ENCODE measurements at regions not wholly inside any gene's neighbourhood (a gene's known extent, or its start where the extent isn't known, plus 50 kb on each side); places are given as distances from the start of the nearest gene placed in this dataset.

- Histone ChIP-seq H2BK15ac (ENCODE audit: low read depth, low read length) (no peak overlapping the region), H3K14ac (replicated peaks; ENCODE audit: low read depth, low read length) (no peak overlapping the region), H2BK120ac (ENCODE audit: low read depth, low read length) (no peak overlapping the region), H3K79me1 (ENCODE audit: low read depth in 1 of 2, low read length in 2 of 2) (no peaks in the 10 kb centered on the region), H3K9ac (ENCODE audit: low read depth, low read length) (no peak overlapping the region), H3K4me3 (ENCODE audit: insufficient read depth, low read depth, low read length) (no peak overlapping the region), H2BK20ac (ENCODE audit: low read depth, low read length) (no peak overlapping the region), H3K27ac (ENCODE audit: insufficient read depth, low read length) (no peak overlapping the region), H3K4me2 (ENCODE audit: low read depth, low read length) (no peak overlapping the region), H2AFZ (replicated peaks; ENCODE audit: low read length, poor library complexity) (no peak overlapping the region), H4K8ac (ENCODE audit: low read depth in 2 of 2, low read length in 2 of 2) (no peak overlapping the region), H2BK5ac (ENCODE audit: low read depth, low read length, poor library complexity, severe bottlenecking) (no peak overlapping the region), H3K4me1 (ENCODE audit: control insufficient read depth, insufficient read depth, low read length) (no peaks in the 10 kb centered on the region), H3K4ac (ENCODE audit: low read depth, low read length) (no peak overlapping the region), H3K9me1 (ENCODE audit: insufficient read depth, low read length) (no peaks in the 10 kb centered on the region), H4K5ac (ENCODE audit: low read depth, low read length) (no peak overlapping the region), H3K23ac (ENCODE audit: low read depth, low read length) (no peak overlapping the region), H2AK5ac (ENCODE audit: low read depth, low read length) (no peak overlapping the region), H3K36me3 (ENCODE audit: control insufficient read depth, insufficient read depth, low read length) (no peaks in the 10 kb centered on the region), H4K91ac (ENCODE audit: insufficient read depth, low read depth, low read length) (no peak overlapping the region), H3K18ac (ENCODE audit: low read depth, low read length) (no peak overlapping the region), H3K9me3 (ENCODE audit: control insufficient read depth, insufficient read depth, low read length) (no peaks in the 10 kb centered on the region), H3K56ac (ENCODE audit: extremely low read depth, insufficient read depth, low read length) (no peak overlapping the region), H3K27me3 (ENCODE audit: control insufficient read depth, insufficient read depth, low read length) (no peaks in the 10 kb centered on the region; the same call in 1 of the 2 replicates), H2AK9ac (replicated peaks; ENCODE audit: low read depth, low read length, poor library complexity) (no peak overlapping the region), H4K20me1 (ENCODE audit: insufficient read depth, low read length) (no peaks in the 10 kb centered on the region)
- CTCF ChIA-PET, result no interaction called here
- DNase-seq, result no peak
- dilution Hi-C loops (cut with HindIII; ENCODE audit: low sequenced_read_pairs, unreplicated experiment), result no loop called here
- intact Hi-C loops (cut with micrococcal nuclease), result no loop called here
- WGBS, 2 experiments (ENCODE audit: extremely low coverage in 2 of 2, insufficient read length in 1 of 2), result 80% methylated on average over 1 of the region's 5 CpGs; no CpG with 5 or more reads in 1 of the 2 experiments
- no peak for TF ChIP-seq BHLHE40 (IDR thresholded peaks at IDR 0.05; ENCODE audit: low read depth, low read length)
- TF ChIP-seq POLR2A (IDR thresholded peaks at IDR 0.05; ENCODE audit: low read depth, low read length), result no peak
- no peak for TF ChIP-seq FOS (IDR thresholded peaks at IDR 0.05; ENCODE audit: low read depth, low read length)
- no peak for TF ChIP-seq USF2 (IDR thresholded peaks at IDR 0.05; ENCODE audit: low read depth, low read length)
- TF ChIP-seq MAFK (IDR thresholded peaks at IDR 0.05; ENCODE audit: low read depth, low read length), result no peak
- TF ChIP-seq MAZ (IDR thresholded peaks at IDR 0.05; ENCODE audit: borderline replicate concordance, low read depth, low read length), result no peak
- no peak for TF ChIP-seq NFE2L2 (IDR thresholded peaks at IDR 0.05; ENCODE audit: low read depth, low read length)
- no peak for TF ChIP-seq RFX5 (IDR thresholded peaks at IDR 0.05; ENCODE audit: low read depth, low read length)
- TF ChIP-seq RAD21 (IDR thresholded peaks at IDR 0.05; ENCODE audit: low read length), result no peak
- no peak for TF ChIP-seq MXI1 (IDR thresholded peaks at IDR 0.05; ENCODE audit: borderline replicate concordance, low read depth, low read length)
- no peak for TF ChIP-seq CEBPB (IDR thresholded peaks at IDR 0.05; ENCODE audit: low read depth, low read length)
- TF ChIP-seq SMC3 (IDR thresholded peaks at IDR 0.05; ENCODE audit: low read depth, low read length), result no peak
- no peak for TF ChIP-seq CTCF (conservative IDR thresholded peaks at IDR 0.05; ENCODE audit: low read depth, low read length)
- no peak for TF ChIP-seq RCOR1 (IDR thresholded peaks at IDR 0.05; ENCODE audit: insufficient replicate concordance, low read length)
- no peak for TF ChIP-seq CHD1 (IDR thresholded peaks at IDR 0.05; ENCODE audit: low read depth, low read length)
- TF ChIP-seq ELK1 (IDR thresholded peaks at IDR 0.05; ENCODE audit: borderline replicate concordance, low read depth, low read length), result no peak
- in situ Hi-C loops (cut with MboI; ENCODE audit: low sequenced_read_pairs), result no loop called here
- no peak for ATAC-seq (ENCODE audit: low read depth)
- POLR2A ChIA-PET (ENCODE audit: unreplicated experiment), result no interaction called here
- BruUV-seq (replicated peaks), result no TSS peak
Measured at GRCh38 chr5:15346738-15347137, 153.2 kb upstream of the FBXL7 start.

Measured in IMR-90 (cell line).